OCI-LY3 (cell line): ENCODE measurements at regions not wholly inside any gene's neighbourhood (a gene's known extent, or its start where the extent isn't known, plus 50 kb on each side); places are given as distances from the start of the nearest gene placed in this dataset.

ENCODE experiments used
- H2AFZ ChIP-seq: fragments of 200-600, 300-600 bp; shearing (Covaris generic); 2 replicates; pipeline ENCODE4 v1.6.0; 2014; ENCODE audit warnings: antibody characterized with exemption, low read depth, low read length
- H3K27ac ChIP-seq: fragments of 200-600, 300-600 bp; sonication (generic); 2 replicates; pipeline ENCODE4 v1.5.1; 2014; ENCODE audit warnings: mild to moderate bottlenecking, low read length, moderate library complexity, mixed read lengths
- H3K27me3 ChIP-seq: fragments of 200-600, 300-600 bp; sonication (generic); 2 replicates; pipeline ENCODE4 v1.6.1; 2014; ENCODE audit warnings: low read depth, low read length, mixed read lengths
- H3K36me3 ChIP-seq: fragments of 200-600, 300-600 bp; sonication (generic); replicated peaks from 2 replicates; pipeline ENCODE3; 2014; ENCODE audit warnings: low read depth, low read length, mixed read lengths
- H3K4me1 ChIP-seq: fragments of 300-600, 200-600 bp; sonication (generic); 2 replicates; pipeline ENCODE4 v1.6.1; 2014; ENCODE audit warnings: low read length, mixed read lengths
- H3K4me2 ChIP-seq: fragments of 200-600, 300-600 bp; sonication (generic); 2 replicates; pipeline ENCODE4 v1.6.1; 2014; ENCODE audit warnings: low read length, mixed read lengths
- H3K4me3 ChIP-seq: fragments of 300-600, 200-600 bp; sonication (generic); 2 replicates; pipeline ENCODE4 v1.5.1; 2014; ENCODE audit warnings: antibody characterized with exemption, mild to moderate bottlenecking, low read length, moderate library complexity
- H3K79me2 ChIP-seq: fragments of 300-600, 200-600 bp; shearing (Covaris generic); 2 replicates; pipeline ENCODE4 v1.6.1; 2014; ENCODE audit warnings: mild to moderate bottlenecking, low read length, mixed read lengths
- H3K9ac ChIP-seq: fragments of 300-600, 200-600 bp; shearing (Covaris generic); 2 replicates; pipeline ENCODE4 v1.6.0; 2014; ENCODE audit warnings: mild to moderate bottlenecking, low read length, moderate library complexity
- H3K9me3 ChIP-seq: fragments of 200-600, 300-600 bp; shearing (Covaris generic); 2 replicates; pipeline ENCODE4 v1.6.1; 2014; ENCODE audit warnings: low read length, mixed read lengths; ENCODE audit not compliant: insufficient read depth
- H4K20me1 ChIP-seq: fragments of 200-600, 300-600 bp; sonication (generic); 2 replicates; pipeline ENCODE4 v1.6.1; 2016; ENCODE audit warnings: low read length, mixed read lengths; ENCODE audit not compliant: insufficient read depth
- EZH2phosphoT487 ChIP-seq: fragments of 200-600 bp; shearing (Covaris generic); IDR thresholded peaks from 2 replicates; pipeline ENCODE4 v1.6.1; 2018; ENCODE audit warnings: antibody characterized with exemption, mixed run types, low read depth
- TF ChIP-seq, protein P1 (sequence below): fragments of 200-600, 300-600 bp; sonication (generic); IDR thresholded peaks from 2 replicates; pipeline ENCODE4 v1.5.1; 2014; ENCODE audit warnings: antibody characterized with exemption, low read length, low read depth

GRCh38 chrX:42128020-42128419 lies 204.7 kb upstream of the CASK start:
- H3K4me2 ChIP-seq, result no peak overlapping the region
- no peaks in the 10 kb centered on the region for H4K20me1 ChIP-seq
- H3K27me3 ChIP-seq, result no peaks in the 10 kb centered on the region
- TF ChIP-seq EZH2phosphoT487, result no peak
- TF ChIP-seq, protein P1, sequence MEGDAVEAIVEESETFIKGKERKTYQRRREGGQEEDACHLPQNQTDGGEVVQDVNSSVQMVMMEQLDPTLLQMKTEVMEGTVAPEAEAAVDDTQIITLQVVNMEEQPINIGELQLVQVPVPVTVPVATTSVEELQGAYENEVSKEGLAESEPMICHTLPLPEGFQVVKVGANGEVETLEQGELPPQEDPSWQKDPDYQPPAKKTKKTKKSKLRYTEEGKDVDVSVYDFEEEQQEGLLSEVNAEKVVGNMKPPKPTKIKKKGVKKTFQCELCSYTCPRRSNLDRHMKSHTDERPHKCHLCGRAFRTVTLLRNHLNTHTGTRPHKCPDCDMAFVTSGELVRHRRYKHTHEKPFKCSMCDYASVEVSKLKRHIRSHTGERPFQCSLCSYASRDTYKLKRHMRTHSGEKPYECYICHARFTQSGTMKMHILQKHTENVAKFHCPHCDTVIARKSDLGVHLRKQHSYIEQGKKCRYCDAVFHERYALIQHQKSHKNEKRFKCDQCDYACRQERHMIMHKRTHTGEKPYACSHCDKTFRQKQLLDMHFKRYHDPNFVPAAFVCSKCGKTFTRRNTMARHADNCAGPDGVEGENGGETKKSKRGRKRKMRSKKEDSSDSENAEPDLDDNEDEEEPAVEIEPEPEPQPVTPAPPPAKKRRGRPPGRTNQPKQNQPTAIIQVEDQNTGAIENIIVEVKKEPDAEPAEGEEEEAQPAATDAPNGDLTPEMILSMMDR, result no peak
- H3K36me3 ChIP-seq, result no peaks in the 10 kb centered on the region
- no peak overlapping the region for H3K9ac ChIP-seq
- H3K27ac ChIP-seq, result no peak overlapping the region
- H3K4me1 ChIP-seq, result peaks cover 5% of the 10 kb centered on the region; the same call in 1 of the 2 replicates
- no peaks in the 10 kb centered on the region for H3K9me3 ChIP-seq
- no peaks in the 10 kb centered on the region for H3K79me2 ChIP-seq
- H3K4me3 ChIP-seq, result no peak overlapping the region
- no peak overlapping the region for H2AFZ ChIP-seq

GRCh38 chrX:42127563-42127962 lies 204.2 kb upstream of the CASK start:
- no peak overlapping the region for H3K27ac ChIP-seq
- H3K27me3 ChIP-seq, result no peaks in the 10 kb centered on the region
- H3K9me3 ChIP-seq, result no peaks in the 10 kb centered on the region
- H3K36me3 ChIP-seq, result no peaks in the 10 kb centered on the region
- no peak for TF ChIP-seq EZH2phosphoT487
- TF ChIP-seq, protein P1, result no peak
- peaks cover 5% of the 10 kb centered on the region; the same call in 1 of the 2 replicates for H3K4me1 ChIP-seq
- H3K79me2 ChIP-seq, result no peaks in the 10 kb centered on the region
- no peak overlapping the region for H3K4me3 ChIP-seq
- H2AFZ ChIP-seq, result no peak overlapping the region
- H3K9ac ChIP-seq, result no peak overlapping the region
- H4K20me1 ChIP-seq, result no peaks in the 10 kb centered on the region
- no peak overlapping the region for H3K4me2 ChIP-seq

- peaks cover 5% of the 10 kb centered on the region; the same call in 1 of the 2 replicates for H3K4me1 ChIP-seq
Measured at GRCh38 chrX:42123369-42123768, 200.0 kb upstream of the CASK start.

DNA sequence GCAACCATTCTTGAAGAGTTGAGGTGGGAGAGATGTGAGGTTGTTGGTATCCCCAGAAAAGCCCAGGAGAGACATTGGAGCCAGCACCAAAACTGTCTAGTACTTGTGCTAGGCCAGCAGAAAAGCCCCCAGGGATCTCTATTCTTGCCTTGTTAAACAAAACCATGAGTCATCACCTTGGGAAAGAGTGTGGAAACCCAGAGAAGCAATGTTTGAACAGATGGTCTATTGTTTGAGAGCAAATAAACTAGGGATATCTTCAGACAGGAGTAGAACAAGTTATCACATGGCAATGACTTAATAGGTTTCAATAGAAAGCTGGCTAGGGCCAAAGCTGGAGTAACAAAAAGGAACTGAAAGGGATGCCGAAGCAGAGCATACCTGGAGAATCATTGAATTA lies 195.7 kb upstream of the CASK start:
- Histone ChIP-seq H3K4me1 (peaks cover 9% of the 10 kb centered on the region; the same call in 1 of the 2 replicates), H3K27me3 (no peaks in the 10 kb centered on the region), H3K9me3 (no peaks in the 10 kb centered on the region), H4K20me1 (no peaks in the 10 kb centered on the region), H3K79me2 (no peaks in the 10 kb centered on the region), H2AFZ (no peak overlapping the region), H3K27ac (no peak overlapping the region), H3K9ac (no peak overlapping the region), H3K36me3 (no peaks in the 10 kb centered on the region), H3K4me2 (no peak overlapping the region), H3K4me3 (no peak overlapping the region)
- TF ChIP-seq, protein P1, result no peak
- TF ChIP-seq EZH2phosphoT487, result no peak

More at GRCh38 chrX:42123369-42123768, 200.0 kb upstream of the CASK start:
- H4K20me1 ChIP-seq, result no peaks in the 10 kb centered on the region
- no peaks in the 10 kb centered on the region for H3K9me3 ChIP-seq
- no peak overlapping the region for H3K27ac ChIP-seq
- H3K9ac ChIP-seq, result no peak overlapping the region
- H3K27me3 ChIP-seq, result no peaks in the 10 kb centered on the region
- no peak overlapping the region for H2AFZ ChIP-seq
- no peaks in the 10 kb centered on the region for H3K79me2 ChIP-seq
- H3K4me2 ChIP-seq, result no peak overlapping the region
- TF ChIP-seq EZH2phosphoT487, result no peak
- TF ChIP-seq, protein P1, result no peak
- H3K36me3 ChIP-seq, result no peaks in the 10 kb centered on the region
- H3K4me3 ChIP-seq, result no peak overlapping the region
